ENCODE measurements at regions not wholly inside any gene's neighbourhood (a gene's known extent, or its start where the extent isn't known, plus 50 kb on each side); places are given as distances from the start of the nearest gene placed in this dataset.

GRCh38 chr5:152061095-152061494 lies 136.4 kb upstream of the GLRA1 start:
- TF ChIP-seq REST (IDR thresholded peaks at IDR 0.05; ENCODE audit: low read depth) = no peak
- TF ChIP-seq SRF (IDR thresholded peaks at IDR 0.05; ENCODE audit: low read depth) = no peak
- no peak for TF ChIP-seq RAD21 (IDR thresholded peaks at IDR 0.05; ENCODE audit: low read depth)
- Histone ChIP-seq H3K9ac (ENCODE audit: low read length) (no peak overlapping the region), H3K27me3 (ENCODE audit: insufficient read depth, low read length) (peaks cover 15% of the 10 kb centered on the region), H3K4me1 (ENCODE audit: control insufficient read depth in 1 of 2, insufficient read depth in 2 of 2, low read length in 2 of 2) (no peaks in the 10 kb centered on the region), H4K20me1 (ENCODE audit: insufficient read depth) (no peaks in the 10 kb centered on the region), H3K36me3 (ENCODE audit: control insufficient read depth in 1 of 2, insufficient read depth in 2 of 2, low read length in 2 of 2) (no peaks in the 10 kb centered on the region), H2AFZ (ENCODE audit: low read depth, low read length, poor library complexity, severe bottlenecking) (no peak overlapping the region), H3K27ac (ENCODE audit: low read depth, low read length) (no peak overlapping the region), H3K79me2 (ENCODE audit: insufficient read depth, low read length) (no peaks in the 10 kb centered on the region), H3K9me3 (ENCODE audit: control insufficient read depth in 1 of 2, insufficient read depth in 1 of 2, low read depth in 1 of 2, low read length in 2 of 2) (no peaks in the 10 kb centered on the region), H3K9me2 (ENCODE audit: insufficient read depth) (no peaks in the 10 kb centered on the region), H3K4me2 (ENCODE audit: low read length) (no peak overlapping the region), H3K4me3 (replicated peaks in 1 of 2; ENCODE audit: low read depth in 1 of 2, low read length in 2 of 2) (no peak overlapping the region)
- POLR2A ChIA-PET = no interaction called here
- ATAC-seq = no peak
- intact Hi-C loops (cut with micrococcal nuclease) = no loop called here
- RAD21 ChIA-PET (ENCODE audit: low non-redundant PET in 1 of 2, low total read pairs in 2 of 2, uncharacterized antibody in 2 of 2, unreplicated experiment in 2 of 2) = no interaction called here
- DNase-seq (ENCODE audit: low read depth, low spot score) = no peak
- no TSS peak for BruUV-seq (replicated peaks)
- CTCF ChIA-PET = no interaction called here

- Histone ChIP-seq H3K4me2 (ENCODE audit: low read length) (no peak overlapping the region), H3K79me2 (ENCODE audit: insufficient read depth, low read length) (no peaks in the 10 kb centered on the region), H3K9me3 (ENCODE audit: control insufficient read depth in 1 of 2, insufficient read depth in 1 of 2, low read depth in 1 of 2, low read length in 2 of 2) (no peaks in the 10 kb centered on the region), H2AFZ (ENCODE audit: low read depth, low read length, poor library complexity, severe bottlenecking) (no peak overlapping the region), H3K9ac (ENCODE audit: low read length) (no peak overlapping the region), H3K9me2 (ENCODE audit: insufficient read depth) (no peaks in the 10 kb centered on the region), H3K27me3 (ENCODE audit: insufficient read depth, low read length) (peaks cover 15% of the 10 kb centered on the region; the same call in 1 of the 2 replicates), H4K20me1 (ENCODE audit: insufficient read depth) (no peaks in the 10 kb centered on the region), H3K27ac (ENCODE audit: low read depth, low read length) (no peak overlapping the region), H3K4me1 (ENCODE audit: control insufficient read depth in 1 of 2, insufficient read depth in 2 of 2, low read length in 2 of 2) (no peaks in the 10 kb centered on the region), H3K4me3 (replicated peaks in 1 of 2; ENCODE audit: low read depth in 1 of 2, low read length in 2 of 2) (no peak overlapping the region), H3K36me3 (ENCODE audit: control insufficient read depth in 1 of 2, insufficient read depth in 2 of 2, low read length in 2 of 2) (no peaks in the 10 kb centered on the region)
- no peak for ATAC-seq
- RAD21 ChIA-PET (ENCODE audit: low non-redundant PET in 1 of 2, low total read pairs in 2 of 2, uncharacterized antibody in 2 of 2, unreplicated experiment in 2 of 2) = no interaction called here
- POLR2A ChIA-PET = no interaction called here
- no TSS peak for BruUV-seq (replicated peaks)
- CTCF ChIA-PET = no interaction called here
- no peak for DNase-seq (ENCODE audit: low read depth, low spot score)
- intact Hi-C loops (cut with micrococcal nuclease) = no loop called here
- TF ChIP-seq TCF7L2 (IDR thresholded peaks at IDR 0.05; ENCODE audit: borderline replicate concordance, extremely low read depth, insufficient read depth, insufficient read length) = no peak
- no peak for TF ChIP-seq EGR1 (IDR thresholded peaks at IDR 0.05; ENCODE audit: low read depth)
- TF ChIP-seq RAD21 (IDR thresholded peaks at IDR 0.05; ENCODE audit: low read depth) = no peak
- no peak for TF ChIP-seq ELF1 (IDR thresholded peaks at IDR 0.05; ENCODE audit: borderline replicate concordance, low read depth)
- no peak for TF ChIP-seq CEBPB (IDR thresholded peaks at IDR 0.05; ENCODE audit: low read depth)
- no peak for TF ChIP-seq EZH2 (IDR thresholded peaks at IDR 0.05)
- no peak for TF ChIP-seq ZBTB33 (IDR thresholded peaks at IDR 0.05; ENCODE audit: extremely low read depth, insufficient replicate concordance, low read length)
- no peak for TF ChIP-seq ZFX (IDR thresholded peaks at IDR 0.05)
- no peak for TF ChIP-seq MAX (IDR thresholded peaks at IDR 0.05)
- no peak for TF ChIP-seq SP1 (IDR thresholded peaks at IDR 0.05; ENCODE audit: low read depth)
- TF ChIP-seq ZNF274 (IDR thresholded peaks at IDR 0.05; ENCODE audit: low read depth, low read length) = no peak
- TF ChIP-seq SRF (IDR thresholded peaks at IDR 0.05; ENCODE audit: low read depth) = no peak
- TF ChIP-seq CTCF (IDR thresholded peaks at IDR 0.05 in 2 of 3, conservative IDR thresholded peaks at IDR 0.05 in 1 of 3; ENCODE audit: borderline replicate concordance in 1 of 3, insufficient read depth in 1 of 3, low read depth in 2 of 3, low read length in 2 of 3) = no peak
Observed at GRCh38 chr5:152058267-152058666, 133.6 kb upstream of the GLRA1 start.

All from HCT116 (cell line).